ENCODE measurements at regions not wholly inside any gene's neighbourhood (a gene's known extent, or its start where the extent isn't known, plus 50 kb on each side); places are given as distances from the start of the nearest gene placed in this dataset.

GRCh38 chr11:28797536-28797935 lies 689.3 kb downstream of the METTL15 start:
- no peak for TF ChIP-seq SP1 (IDR thresholded peaks at IDR 0.05; ENCODE audit: low read depth)
- no peak for TF ChIP-seq YY1 (IDR thresholded peaks at IDR 0.05; ENCODE audit: extremely low read depth, insufficient replicate concordance, low read depth, low read length)
- no peak for TF ChIP-seq EGR1 (IDR thresholded peaks at IDR 0.05; ENCODE audit: low read depth)
- TF ChIP-seq ELF1 (IDR thresholded peaks at IDR 0.05; ENCODE audit: borderline replicate concordance, low read depth) = no peak
- no peak for TF ChIP-seq FOSL1 (IDR thresholded peaks at IDR 0.05; ENCODE audit: low read depth)
- no peak for TF ChIP-seq REST (IDR thresholded peaks at IDR 0.05; ENCODE audit: low read depth)
- no peak for TF ChIP-seq EZH2phosphoT487 (IDR thresholded peaks at IDR 0.05; ENCODE audit: borderline replicate concordance)
- no peak for TF ChIP-seq ATF3 (IDR thresholded peaks at IDR 0.05)
- TF ChIP-seq MAX (IDR thresholded peaks at IDR 0.05) = no peak
- TF ChIP-seq CTCF (IDR thresholded peaks at IDR 0.05 in 2 of 3, conservative IDR thresholded peaks at IDR 0.05 in 1 of 3; ENCODE audit: borderline replicate concordance in 1 of 3, insufficient read depth in 1 of 3, low read depth in 2 of 3, low read length in 2 of 3) = no peak
- no peak for TF ChIP-seq ZFX (IDR thresholded peaks at IDR 0.05)
- no peak for TF ChIP-seq POLR2A (IDR thresholded peaks at IDR 0.05; ENCODE audit: borderline replicate concordance, extremely low read depth, insufficient read depth, insufficient read length)
- TF ChIP-seq JUND (IDR thresholded peaks at IDR 0.05) = no peak
- TF ChIP-seq ZBTB33 (IDR thresholded peaks at IDR 0.05; ENCODE audit: extremely low read depth, insufficient replicate concordance, low read length) = no peak
- no peak for TF ChIP-seq SIN3A (IDR thresholded peaks at IDR 0.05; ENCODE audit: low read depth)
- no peak for TF ChIP-seq POLR2AphosphoS5 (IDR thresholded peaks at IDR 0.05; ENCODE audit: low read depth, low read length)
- Histone ChIP-seq H3K27me3 (ENCODE audit: insufficient read depth, low read length) (no peaks in the 10 kb centered on the region), H3K4me3 (replicated peaks in 1 of 2; ENCODE audit: low read depth in 1 of 2, low read length in 2 of 2) (no peak overlapping the region), H3K9me2 (ENCODE audit: insufficient read depth) (no peaks in the 10 kb centered on the region), H3K27ac (ENCODE audit: low read depth, low read length) (no peak overlapping the region), H3K9ac (ENCODE audit: low read length) (no peak overlapping the region), H3K9me3 (ENCODE audit: control insufficient read depth in 1 of 2, insufficient read depth in 1 of 2, low read depth in 1 of 2, low read length in 2 of 2) (no peaks in the 10 kb centered on the region), H2AFZ (ENCODE audit: low read depth, low read length, poor library complexity, severe bottlenecking) (no peak overlapping the region), H3K36me3 (ENCODE audit: control insufficient read depth in 1 of 2, insufficient read depth in 2 of 2, low read length in 2 of 2) (no peaks in the 10 kb centered on the region), H4K20me1 (ENCODE audit: insufficient read depth) (no peaks in the 10 kb centered on the region), H3K4me2 (ENCODE audit: low read length) (no peak overlapping the region), H3K79me2 (ENCODE audit: insufficient read depth, low read length) (no peaks in the 10 kb centered on the region), H3K4me1 (ENCODE audit: control insufficient read depth in 1 of 2, insufficient read depth in 2 of 2, low read length in 2 of 2) (no peaks in the 10 kb centered on the region)
- ChIA-PET RAD21 (ENCODE audit: low non-redundant PET in 1 of 2, low total read pairs in 2 of 2, uncharacterized antibody in 2 of 2, unreplicated experiment in 2 of 2) (no interaction called here), POLR2A (no interaction called here), CTCF (no interaction called here)
- ATAC-seq (no peak), DNase-seq (ENCODE audit: low read depth, low spot score) (no peak)
- intact Hi-C loops (cut with micrococcal nuclease) = no loop called here
- BruUV-seq (replicated peaks) = no TSS peak
